NCI-H2029 (cell line): ENCODE measurements at regions not wholly inside any gene's neighbourhood (a gene's known extent, or its start where the extent isn't known, plus 50 kb on each side); places are given as distances from the start of the nearest gene placed in this dataset.

ENCODE experiments used
- DNase-seq: peaks from one replicate; lab custom pipeline; 2025; lab: John Stamatoyannopoulos, UW

- DNase-seq = no peak
Measured at GRCh38 chr5:5062525-5063302, 77.4 kb upstream of the ADAMTS16 start.

GRCh38 chr5:5063533-5063953, 76.6 kb upstream of the ADAMTS16 start:
- DNase-seq = no peak

GRCh38 chr5:5065472-5065871, 74.7 kb upstream of the ADAMTS16 start:
- no peak for DNase-seq

- no peak for DNase-seq
Measured at GRCh38 chr5:5066276-5067186, 73.6 kb upstream of the ADAMTS16 start.

GRCh38 chr5:5069851-5070250, 70.3 kb upstream of the ADAMTS16 start:
- DNase-seq = no peak

GRCh38 chr5:5071554-5071953, 68.6 kb upstream of the ADAMTS16 start:
- DNase-seq = no peak

- no peak for DNase-seq
Measured at GRCh38 chr5:5077236-5077635, 62.9 kb upstream of the ADAMTS16 start.

- no peak for DNase-seq
Measured at GRCh38 chr5:5078009-5078897, 61.9 kb upstream of the ADAMTS16 start.

GRCh38 chr5:5079876-5080275, 60.3 kb upstream of the ADAMTS16 start:
- no peak for DNase-seq

GRCh38 chr5:5080790-5081189, 59.3 kb upstream of the ADAMTS16 start:
- DNase-seq = no peak

- no peak for DNase-seq
Measured at GRCh38 chr5:5085381-5085780, 54.7 kb upstream of the ADAMTS16 start.

- DNase-seq = no peak
Measured at GRCh38 chr5:5089895-5090649, 50.1 kb upstream of the ADAMTS16 start.
